ENCODE measurements at regions not wholly inside any gene's neighbourhood (a gene's known extent, or its start where the extent isn't known, plus 50 kb on each side); places are given as distances from the start of the nearest gene placed in this dataset.
"Not testable (repeated sequence)": the region's sequence is repeated elsewhere in the genome, so short reads cannot be mapped to it uniquely, and the experiment has no call there.

DNA sequence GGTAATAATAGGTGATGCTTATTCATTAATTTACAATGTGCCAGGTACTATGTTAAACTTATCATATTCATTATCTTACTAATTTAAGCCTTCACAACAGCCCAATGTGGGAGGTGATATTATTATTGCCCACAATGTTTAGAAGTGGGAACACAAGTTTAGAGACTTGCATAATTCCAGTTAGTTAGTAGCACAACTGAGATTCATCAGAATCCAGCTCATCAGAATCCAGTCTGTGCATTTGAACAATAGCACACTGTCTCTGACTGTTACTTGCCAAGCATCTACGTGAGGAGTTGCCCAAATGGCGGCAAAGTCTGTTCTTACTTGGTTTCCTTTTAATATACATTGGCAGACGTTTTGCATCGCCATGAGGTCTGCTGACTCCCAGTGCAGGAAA is 110.9 kb upstream of the BASP1 start:
- Histone ChIP-seq H3K9ac (ENCODE audit: low read length) (no peak overlapping the region), H3K9me2 (ENCODE audit: low read depth, low read length) (no peaks in the 10 kb centered on the region), H3K79me2 (ENCODE audit: insufficient read depth, low read length) (no peaks in the 10 kb centered on the region), H3K4me3 (ENCODE audit: low read depth, low read length, poor library complexity, severe bottlenecking) (no peak overlapping the region), H3K27ac (ENCODE audit: low read depth, low read length, poor library complexity, severe bottlenecking) (no peak overlapping the region), H2AFZ (ENCODE audit: low read length) (no peak overlapping the region), H3K9me3 (ENCODE audit: low read length) (no peaks in the 10 kb centered on the region), H3K36me3 (ENCODE audit: insufficient read depth, low read length) (no peaks in the 10 kb centered on the region), H3K4me2 (ENCODE audit: low read length) (no peak overlapping the region), H3F3A (ENCODE audit: insufficient read depth, low read length) (no peaks in the 10 kb centered on the region), H4K20me1 (ENCODE audit: insufficient read depth, low read length) (no peaks in the 10 kb centered on the region), H3K4me1 (ENCODE audit: insufficient read depth, low read length, severe bottlenecking) (no peaks in the 10 kb centered on the region), H3K27me3 (ENCODE audit: insufficient read depth, low read length) (no peaks in the 10 kb centered on the region)
- TF ChIP-seq, protein P1, sequence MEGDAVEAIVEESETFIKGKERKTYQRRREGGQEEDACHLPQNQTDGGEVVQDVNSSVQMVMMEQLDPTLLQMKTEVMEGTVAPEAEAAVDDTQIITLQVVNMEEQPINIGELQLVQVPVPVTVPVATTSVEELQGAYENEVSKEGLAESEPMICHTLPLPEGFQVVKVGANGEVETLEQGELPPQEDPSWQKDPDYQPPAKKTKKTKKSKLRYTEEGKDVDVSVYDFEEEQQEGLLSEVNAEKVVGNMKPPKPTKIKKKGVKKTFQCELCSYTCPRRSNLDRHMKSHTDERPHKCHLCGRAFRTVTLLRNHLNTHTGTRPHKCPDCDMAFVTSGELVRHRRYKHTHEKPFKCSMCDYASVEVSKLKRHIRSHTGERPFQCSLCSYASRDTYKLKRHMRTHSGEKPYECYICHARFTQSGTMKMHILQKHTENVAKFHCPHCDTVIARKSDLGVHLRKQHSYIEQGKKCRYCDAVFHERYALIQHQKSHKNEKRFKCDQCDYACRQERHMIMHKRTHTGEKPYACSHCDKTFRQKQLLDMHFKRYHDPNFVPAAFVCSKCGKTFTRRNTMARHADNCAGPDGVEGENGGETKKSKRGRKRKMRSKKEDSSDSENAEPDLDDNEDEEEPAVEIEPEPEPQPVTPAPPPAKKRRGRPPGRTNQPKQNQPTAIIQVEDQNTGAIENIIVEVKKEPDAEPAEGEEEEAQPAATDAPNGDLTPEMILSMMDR (IDR thresholded peaks at IDR 0.05; ENCODE audit: low read length): no peak
- TF ChIP-seq EZH2 (IDR thresholded peaks at IDR 0.05; ENCODE audit: borderline replicate concordance, low read length): no peak

DNA sequence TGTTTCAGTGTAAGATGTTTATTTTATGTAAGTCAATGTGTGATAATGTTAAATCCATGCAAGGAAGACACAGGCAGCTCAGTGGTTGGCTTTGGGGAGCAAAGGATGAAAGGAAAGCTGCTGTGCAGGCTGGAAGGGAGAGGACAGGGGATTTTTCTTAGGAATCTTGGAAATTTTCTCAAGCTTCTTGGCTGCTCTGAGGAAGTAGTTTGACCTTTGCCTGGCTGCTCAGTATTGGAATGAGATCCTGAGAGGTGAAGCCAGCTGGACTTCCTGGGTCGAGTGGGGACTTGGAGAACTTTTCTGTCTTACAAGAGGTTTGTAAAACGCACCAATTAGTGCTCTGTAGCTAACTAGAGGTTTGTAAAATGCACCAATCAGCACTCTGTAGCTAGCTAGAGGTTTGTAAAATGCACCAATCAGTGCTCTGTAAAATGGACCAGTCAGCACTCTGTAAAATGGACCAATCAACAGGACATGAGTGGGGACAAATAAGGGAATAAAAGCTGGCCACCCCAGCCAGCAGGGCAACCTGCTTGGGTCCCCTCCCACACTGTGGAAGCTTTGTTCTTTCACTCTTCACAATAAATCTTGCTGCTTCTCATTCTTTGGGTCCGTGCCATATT is 105.2 kb upstream of the BASP1 start:
- H3K9me2 ChIP-seq (ENCODE audit: low read depth, low read length); H3K27ac ChIP-seq (ENCODE audit: low read depth, low read length, poor library complexity, severe bottlenecking); H3K27me3 ChIP-seq (ENCODE audit: insufficient read depth, low read length); H3K4me3 ChIP-seq (ENCODE audit: low read depth, low read length, poor library complexity, severe bottlenecking); H3K9me3 ChIP-seq (ENCODE audit: low read length); H3K4me1 ChIP-seq (ENCODE audit: insufficient read depth, low read length, severe bottlenecking); H3F3A ChIP-seq (ENCODE audit: insufficient read depth, low read length); H3K4me2 ChIP-seq (ENCODE audit: low read length); H3K79me2 ChIP-seq (ENCODE audit: insufficient read depth, low read length); H3K36me3 ChIP-seq (ENCODE audit: insufficient read depth, low read length); H3K9ac ChIP-seq (ENCODE audit: low read length); H4K20me1 ChIP-seq (ENCODE audit: insufficient read depth, low read length); H2AFZ ChIP-seq (ENCODE audit: low read length): not testable (repeated sequence)

DNA sequence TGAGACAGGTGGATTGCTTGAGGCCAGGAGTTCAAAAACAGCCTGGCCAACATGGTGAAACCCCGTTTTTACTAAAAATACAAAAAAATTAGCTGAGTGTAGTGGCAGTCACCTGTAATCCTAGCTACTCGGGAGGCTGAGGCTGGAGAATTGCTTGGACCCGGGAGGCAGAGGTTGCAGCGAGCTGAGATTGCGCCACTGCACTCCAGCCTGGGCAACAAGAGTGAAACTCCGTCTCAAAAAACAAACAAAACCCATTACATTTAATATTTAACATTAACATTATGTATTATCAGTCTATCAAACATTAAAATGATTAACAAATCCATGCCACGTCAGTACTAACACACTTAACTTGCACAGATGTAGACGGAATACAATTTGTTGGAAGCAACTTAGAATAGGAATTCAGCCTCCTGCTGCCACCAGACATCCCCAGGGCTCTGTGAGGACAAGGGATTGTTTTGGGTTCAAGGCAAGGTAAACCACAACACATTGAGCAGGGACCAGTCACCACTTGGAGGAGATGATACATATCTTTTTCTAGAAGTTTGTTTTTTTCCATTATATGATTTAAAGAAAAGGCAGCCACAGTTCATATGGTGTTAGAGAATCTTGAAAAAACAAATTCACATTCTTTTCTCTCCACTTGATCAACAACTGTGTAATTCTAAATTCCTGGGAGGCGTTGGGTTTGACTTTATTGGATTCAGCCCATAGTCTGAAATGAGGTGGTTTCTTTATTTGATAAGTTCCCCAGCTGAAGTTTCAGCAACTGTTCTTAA is 104.1 kb upstream of the BASP1 start:
- H3K4me1 ChIP-seq (ENCODE audit: insufficient read depth, low read length, severe bottlenecking): no peaks in the 10 kb centered on the region
- H3K4me3 ChIP-seq (ENCODE audit: low read depth, low read length, poor library complexity, severe bottlenecking): no peak overlapping the region
- no peaks in the 10 kb centered on the region for H3F3A ChIP-seq (ENCODE audit: insufficient read depth, low read length)
- no peak overlapping the region for H3K4me2 ChIP-seq (ENCODE audit: low read length)
- H3K27ac ChIP-seq (ENCODE audit: low read depth, low read length, poor library complexity, severe bottlenecking): no peak overlapping the region
- H3K9ac ChIP-seq (ENCODE audit: low read length): no peak overlapping the region
- no peak for TF ChIP-seq EZH2 (IDR thresholded peaks at IDR 0.05; ENCODE audit: borderline replicate concordance, low read length)
- TF ChIP-seq, protein P1 (IDR thresholded peaks at IDR 0.05; ENCODE audit: low read length): no peak
- no peaks in the 10 kb centered on the region for H3K9me2 ChIP-seq (ENCODE audit: low read depth, low read length)
- no peaks in the 10 kb centered on the region for H3K79me2 ChIP-seq (ENCODE audit: insufficient read depth, low read length)
- no peaks in the 10 kb centered on the region for H3K36me3 ChIP-seq (ENCODE audit: insufficient read depth, low read length)
- H2AFZ ChIP-seq (ENCODE audit: low read length): no peak overlapping the region
- no peaks in the 10 kb centered on the region for H3K27me3 ChIP-seq (ENCODE audit: insufficient read depth, low read length)
- H3K9me3 ChIP-seq (ENCODE audit: low read length): no peaks in the 10 kb centered on the region
- H4K20me1 ChIP-seq (ENCODE audit: insufficient read depth, low read length): no peaks in the 10 kb centered on the region

DNA sequence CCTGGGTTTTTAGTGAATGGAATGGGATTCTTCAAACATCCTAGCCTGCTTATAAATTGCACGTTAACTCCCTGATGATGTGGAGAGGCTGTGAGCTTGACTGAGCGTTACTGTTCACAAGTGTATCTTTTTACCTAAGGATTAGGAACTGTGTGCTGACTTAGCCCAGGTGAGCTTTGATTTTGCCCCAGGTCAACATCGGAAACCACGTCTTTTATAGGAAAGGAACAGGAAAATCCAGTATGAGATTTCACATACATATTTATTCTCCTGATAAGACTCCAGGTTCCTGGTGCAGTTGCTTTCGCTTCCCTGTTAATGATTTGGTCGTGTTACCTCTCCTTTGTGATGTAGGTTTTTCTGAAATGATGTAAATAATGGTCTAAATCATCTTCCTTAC is 103.2 kb upstream of the BASP1 start:
- Histone ChIP-seq H3F3A (ENCODE audit: insufficient read depth, low read length) (no peaks in the 10 kb centered on the region), H4K20me1 (ENCODE audit: insufficient read depth, low read length) (no peaks in the 10 kb centered on the region), H3K27ac (ENCODE audit: low read depth, low read length, poor library complexity, severe bottlenecking) (no peak overlapping the region), H3K36me3 (ENCODE audit: insufficient read depth, low read length) (no peaks in the 10 kb centered on the region), H3K27me3 (ENCODE audit: insufficient read depth, low read length) (no peaks in the 10 kb centered on the region), H3K4me2 (ENCODE audit: low read length) (no peak overlapping the region), H3K9ac (ENCODE audit: low read length) (no peak overlapping the region), H3K9me2 (ENCODE audit: low read depth, low read length) (no peaks in the 10 kb centered on the region), H2AFZ (ENCODE audit: low read length) (no peak overlapping the region), H3K9me3 (ENCODE audit: low read length) (no peaks in the 10 kb centered on the region), H3K4me3 (ENCODE audit: low read depth, low read length, poor library complexity, severe bottlenecking) (no peak overlapping the region), H3K79me2 (ENCODE audit: insufficient read depth, low read length) (no peaks in the 10 kb centered on the region), H3K4me1 (ENCODE audit: insufficient read depth, low read length, severe bottlenecking) (no peaks in the 10 kb centered on the region)
- no peak for TF ChIP-seq EZH2 (IDR thresholded peaks at IDR 0.05; ENCODE audit: borderline replicate concordance, low read length)
- TF ChIP-seq, protein P1 (IDR thresholded peaks at IDR 0.05; ENCODE audit: low read length): no peak
